AG08396 (cell line): ENCODE measurements at regions not wholly inside any gene's neighbourhood (a gene's known extent, or its start where the extent isn't known, plus 50 kb on each side); places are given as distances from the start of the nearest gene placed in this dataset.
A peak's percentile ranks its signal among the peaks of the same experiment; 100 is the strongest.

Experiments used
- DNase-seq: peaks from one replicate; pipeline ENCODE4 v3.0.0; 2012; ENCODE audit warnings: low spot score, mixed read lengths

DNA sequence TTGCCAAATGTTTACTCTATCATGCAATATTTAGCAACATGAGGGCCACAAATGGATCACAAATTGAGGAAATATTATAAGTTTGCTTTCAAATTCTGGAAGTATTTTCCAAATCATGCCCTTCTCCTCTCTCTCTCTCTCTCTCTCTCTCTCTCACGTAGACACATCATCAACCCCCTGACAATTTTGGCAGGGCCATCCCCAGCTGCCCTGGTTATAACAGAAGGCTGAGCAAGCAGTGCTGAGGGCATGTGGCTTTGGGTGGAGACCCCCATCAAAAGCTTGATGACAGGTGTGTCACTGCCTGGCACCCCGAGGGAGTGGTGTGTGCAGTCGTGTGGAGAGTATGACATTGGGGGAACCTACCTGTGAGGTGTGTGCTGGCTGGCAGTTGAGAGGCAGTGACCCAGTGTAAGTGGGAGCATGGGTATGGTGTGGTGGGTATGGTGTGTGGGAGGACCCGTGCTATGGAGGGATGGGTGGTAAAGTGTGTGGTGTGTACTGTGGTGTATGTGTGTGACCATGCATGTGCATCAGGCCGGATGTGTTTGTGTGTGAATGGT lies 224.5 kb downstream of the TTC32 start:
- no peak for DNase-seq

DNA sequence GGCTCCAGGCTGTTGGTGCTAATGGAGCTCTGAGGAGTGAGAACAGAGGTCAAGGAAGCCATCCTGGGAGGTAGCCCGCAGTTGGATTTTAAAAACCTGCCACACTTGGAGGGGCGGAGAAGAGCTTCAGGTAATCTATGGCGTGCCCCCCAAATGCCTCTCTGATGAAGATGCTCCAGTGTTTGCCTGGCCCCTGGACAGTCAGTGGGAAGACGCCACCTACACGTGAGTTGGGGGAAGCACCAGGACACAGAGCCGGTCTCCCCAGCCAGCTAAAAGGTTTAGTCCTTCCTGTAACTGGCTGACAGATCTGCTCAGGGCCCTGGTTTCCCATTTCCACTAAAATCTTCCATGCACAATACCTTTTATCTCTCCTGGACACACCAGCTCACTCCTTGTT lies 225.0 kb downstream of the TTC32 start:
- DNase-seq, result no peak

DNA sequence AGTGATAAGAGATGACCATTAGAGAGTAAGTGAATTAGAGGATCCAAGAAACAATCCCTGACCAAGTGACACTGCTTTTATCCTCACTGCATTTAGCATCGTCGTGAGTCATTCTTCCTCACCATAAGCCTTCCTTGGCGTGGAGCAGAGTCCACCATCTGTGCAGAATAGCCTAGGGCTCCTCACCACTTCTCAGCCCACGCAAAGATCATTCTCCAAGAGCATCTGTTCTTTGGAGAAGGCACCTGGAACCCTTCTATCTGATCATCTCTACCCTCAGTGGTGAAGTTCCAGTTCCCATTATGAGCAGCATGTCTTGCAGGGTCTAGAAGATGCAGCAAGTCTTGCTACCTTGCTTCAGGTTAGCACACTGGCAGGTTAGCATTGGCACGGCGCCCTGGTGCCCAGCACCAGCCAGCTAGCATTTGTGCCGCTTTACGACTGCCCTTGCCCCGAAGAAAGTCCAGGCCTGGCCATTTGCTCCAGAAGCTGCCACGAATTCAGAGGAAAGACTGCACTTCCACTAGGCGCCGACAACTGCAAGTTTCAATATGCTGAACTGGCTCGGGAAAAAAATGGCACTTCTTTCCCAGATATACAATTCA lies 225.8 kb downstream of the TTC32 start:
- DNase-seq, result no peak

DNA sequence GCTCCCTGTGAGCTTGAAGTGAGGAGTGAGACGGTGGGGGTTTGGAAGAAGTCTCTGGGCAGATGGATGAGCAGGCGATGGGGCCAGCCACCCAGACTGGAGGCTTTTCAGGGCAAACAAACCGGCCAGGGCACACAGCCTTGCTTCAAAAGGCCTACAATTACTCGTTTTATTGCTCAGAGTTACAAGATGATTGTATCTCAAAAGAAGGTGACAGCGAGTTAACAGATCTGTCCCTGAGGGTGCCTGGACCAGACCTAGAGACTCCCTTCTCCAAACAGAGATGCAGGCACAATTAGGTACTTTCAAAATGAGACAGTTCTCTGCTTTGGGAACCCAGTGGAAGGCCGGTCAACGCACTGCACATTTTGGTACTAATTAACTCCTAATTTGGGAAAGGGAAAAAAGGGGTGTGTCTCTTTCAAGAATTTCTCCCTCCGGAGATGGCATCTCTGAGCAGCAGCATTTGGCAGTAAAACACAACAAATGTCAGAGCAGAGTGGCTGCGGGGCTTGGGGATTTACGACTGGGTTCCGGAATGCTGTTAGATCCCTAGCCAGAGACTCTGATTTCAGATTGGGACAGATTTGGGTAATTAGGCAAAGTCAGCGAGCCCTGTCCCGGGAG lies 226.7 kb downstream of the TTC32 start:
- no peak for DNase-seq

DNA sequence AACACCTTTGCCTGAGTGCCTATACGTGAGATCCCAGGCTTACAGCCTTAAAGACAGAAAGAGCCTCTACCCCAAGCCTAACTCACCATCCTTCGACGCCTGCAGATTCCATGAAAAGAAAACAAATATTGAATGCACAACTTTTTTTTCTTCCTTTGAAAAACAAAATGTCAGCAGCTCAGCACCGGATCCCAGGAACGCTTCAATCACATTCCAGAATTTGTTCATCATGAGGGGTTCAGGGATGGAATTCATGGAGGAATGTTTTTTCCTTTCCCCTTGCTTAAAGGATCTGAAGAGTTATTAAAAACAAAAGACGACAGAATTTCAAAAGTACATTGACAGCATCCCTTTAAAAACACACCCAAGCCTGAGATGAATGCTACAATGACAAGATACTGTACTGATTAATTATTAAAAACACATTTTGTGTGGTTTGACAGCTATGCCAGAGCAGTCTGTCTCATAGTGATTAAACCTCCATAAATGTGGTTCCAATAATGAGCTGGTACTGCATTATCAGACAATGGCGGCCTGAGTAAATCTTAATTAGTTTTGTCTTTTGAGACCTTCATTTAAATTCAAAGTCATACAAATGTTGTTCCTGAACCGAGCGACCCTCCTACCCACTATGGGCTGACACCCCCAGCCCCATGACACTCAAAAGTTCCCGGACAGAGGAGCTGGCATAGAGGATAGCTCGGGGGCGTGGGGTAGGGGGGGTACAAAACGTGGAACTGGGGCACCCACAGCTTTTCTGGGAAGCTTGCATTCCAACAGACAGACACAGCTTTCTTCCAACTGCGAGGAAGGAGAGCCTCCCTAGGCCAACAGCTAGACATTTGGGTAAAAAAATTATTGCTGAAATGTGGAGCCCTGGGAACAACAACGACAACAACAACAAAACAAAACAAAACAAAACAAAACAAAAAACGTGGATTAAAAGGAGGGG lies 227.5 kb downstream of the TTC32 start:
- no peak for DNase-seq

DNA sequence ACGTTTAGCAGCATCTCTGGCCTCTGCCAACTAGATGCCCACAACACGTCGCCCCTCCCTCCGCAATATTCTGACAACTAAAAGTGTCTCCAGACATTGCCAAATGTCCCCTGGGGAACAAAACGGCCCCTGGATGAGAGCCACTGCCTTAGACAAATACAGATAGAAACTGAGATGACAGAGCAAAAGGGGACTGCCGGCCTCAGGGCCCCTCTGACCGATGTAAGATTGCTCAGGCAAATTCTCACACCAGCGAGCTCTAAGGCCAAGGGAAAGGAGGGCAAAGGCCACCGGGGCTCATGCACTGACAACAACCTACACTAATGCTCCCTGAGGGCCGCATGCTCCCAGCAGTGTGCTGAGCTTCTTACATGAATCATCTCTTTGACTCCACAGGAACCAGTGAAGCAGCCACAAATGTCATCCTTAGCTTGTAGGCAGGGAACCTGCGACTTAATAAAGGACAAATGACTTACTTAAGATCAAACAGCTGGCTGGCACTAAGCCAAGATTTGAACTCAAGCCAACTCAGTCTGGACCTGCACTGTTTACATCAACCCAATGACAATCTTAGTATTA lies 228.5 kb downstream of the TTC32 start:
- no peak for DNase-seq

DNA sequence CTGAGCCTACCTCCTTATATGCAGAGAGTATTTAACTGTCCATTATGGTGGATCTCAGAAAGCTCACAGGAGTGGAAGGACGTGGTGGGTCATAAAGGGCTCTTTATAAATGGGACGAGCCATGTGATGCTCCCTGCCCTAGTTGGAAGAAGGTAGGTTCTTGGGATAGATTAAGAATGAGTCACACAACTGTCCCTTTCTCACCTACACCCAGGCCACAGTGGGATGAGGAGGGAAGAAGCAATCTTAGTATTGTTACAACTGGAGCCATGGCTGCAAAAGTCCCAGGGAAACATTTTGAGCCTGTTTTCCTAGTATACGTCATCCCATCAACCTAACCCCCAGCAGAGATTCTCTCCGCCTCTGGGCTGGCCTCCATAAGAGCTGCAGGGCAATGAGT lies 229.9 kb downstream of the TTC32 start:
- no peak for DNase-seq

DNA sequence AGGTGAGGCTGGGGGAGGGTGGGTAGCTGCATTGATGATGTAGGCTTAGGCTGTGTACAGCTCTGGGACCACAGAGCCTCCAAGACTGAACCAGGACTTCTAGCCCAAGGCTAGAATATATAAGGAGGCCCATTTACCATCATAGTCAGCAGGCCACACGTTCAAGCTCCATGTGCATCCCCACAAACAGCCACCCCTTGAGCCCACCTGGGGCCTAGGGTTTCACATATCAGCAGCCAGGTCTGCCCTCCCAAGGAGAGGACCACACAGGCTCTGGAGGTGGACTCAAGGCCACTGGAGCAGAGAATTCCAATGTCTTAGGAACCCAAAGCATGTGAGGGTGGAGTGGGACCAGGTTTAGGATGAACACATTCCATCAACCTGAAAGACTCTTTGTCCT lies 230.5 kb downstream of the TTC32 start:
- no peak for DNase-seq

DNA sequence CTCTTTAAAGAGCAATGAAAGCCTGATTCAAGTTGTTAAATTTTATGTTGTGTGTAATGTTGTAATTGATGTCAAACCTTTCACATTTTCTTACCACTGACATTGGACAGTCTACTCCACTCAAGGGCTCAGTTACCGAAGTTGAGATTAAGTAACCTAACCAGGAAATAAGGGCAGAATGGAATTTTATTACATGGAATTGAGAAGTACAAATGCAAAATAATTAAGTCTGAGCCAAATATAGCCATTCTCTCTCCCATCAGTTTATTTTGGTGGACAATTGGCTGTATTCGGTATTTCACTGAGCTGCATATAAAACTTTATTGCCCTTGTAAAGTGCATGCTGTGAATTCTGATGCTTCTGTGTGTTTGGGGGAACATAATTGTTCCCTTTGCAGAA lies 231.5 kb downstream of the TTC32 start:
- DNase-seq, result no peak

DNA sequence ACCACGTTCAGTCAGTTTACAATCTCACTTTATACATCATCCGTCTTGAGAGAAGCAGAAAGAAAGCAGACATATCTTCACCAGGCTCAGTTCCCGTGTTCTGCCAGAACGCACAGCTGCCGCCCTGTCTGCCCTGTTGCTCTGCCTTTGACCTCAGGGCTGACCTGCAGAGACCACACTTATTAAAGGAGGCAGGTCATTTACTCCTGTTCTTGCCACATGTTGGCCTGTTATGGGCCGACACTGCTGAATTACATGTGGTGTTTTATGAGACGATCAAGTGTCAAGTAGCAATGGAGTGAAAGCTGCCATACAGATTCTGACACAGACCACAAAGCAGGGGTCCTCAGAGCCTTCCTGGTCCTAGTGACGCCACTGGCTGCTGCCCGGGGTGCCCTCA lies 232.2 kb downstream of the TTC32 start:
- DNase-seq, result no peak

DNA sequence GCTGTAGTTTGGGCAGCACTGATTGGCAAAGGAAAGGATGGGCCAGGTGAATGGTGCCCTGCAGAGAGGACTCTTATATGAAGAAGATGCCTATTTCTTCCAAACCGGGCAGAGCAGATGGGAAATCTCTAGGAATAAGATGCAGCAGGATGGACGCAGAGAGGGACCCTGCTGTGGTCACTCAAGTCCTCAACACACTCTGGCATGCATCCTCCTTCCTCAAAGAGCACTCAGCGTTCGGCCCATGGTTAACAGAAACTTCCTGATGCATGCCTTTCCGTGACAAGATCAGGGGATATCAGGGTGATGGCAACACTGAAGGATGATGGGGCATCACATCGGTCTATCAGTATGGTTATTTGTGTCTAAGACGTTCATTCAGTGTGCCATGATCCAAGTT lies 232.7 kb downstream of the TTC32 start:
- DNase-seq, result no peak

DNA sequence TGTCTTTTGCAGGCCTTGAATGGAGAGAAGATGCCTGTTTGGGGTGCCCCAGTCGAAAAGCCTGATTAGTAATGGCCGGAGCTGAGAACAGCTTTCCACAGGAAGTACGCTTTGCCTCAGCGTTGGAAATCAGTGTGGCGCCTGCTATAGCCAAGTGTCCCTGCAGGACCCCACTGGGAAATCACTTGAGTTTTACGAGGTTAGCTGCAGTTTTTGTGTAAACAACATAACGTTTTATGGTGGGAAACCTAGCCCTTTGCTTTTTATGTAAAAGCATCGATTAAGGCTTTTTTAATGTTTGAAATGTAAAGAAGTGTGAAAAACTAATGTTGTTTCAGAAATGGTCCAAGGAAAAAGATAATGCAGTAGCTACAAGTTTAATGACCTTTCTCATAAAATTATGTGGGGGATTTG lies 234.2 kb downstream of the TTC32 start:
- DNase-seq, result no peak

DNA sequence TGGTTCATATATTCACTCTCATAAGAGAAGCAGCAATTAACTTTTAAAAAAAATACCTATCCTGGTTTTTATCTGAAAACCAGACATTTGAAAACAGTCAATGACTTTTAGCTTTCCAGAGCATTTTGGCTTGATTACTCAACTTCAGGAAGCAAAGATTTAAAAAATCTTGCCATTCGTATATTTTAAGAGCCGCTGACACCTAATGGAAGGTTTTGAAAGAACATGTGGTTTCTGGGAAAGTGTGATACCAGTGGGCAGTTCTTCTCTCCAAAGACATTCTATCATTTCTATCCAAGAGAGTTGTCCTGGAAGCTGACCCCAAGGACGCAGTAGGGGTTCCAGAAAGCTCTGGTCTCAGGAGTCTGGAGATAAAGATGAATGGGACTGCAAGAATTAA lies 234.7 kb downstream of the TTC32 start:
- DNase-seq, result peak; percentile 16

DNA sequence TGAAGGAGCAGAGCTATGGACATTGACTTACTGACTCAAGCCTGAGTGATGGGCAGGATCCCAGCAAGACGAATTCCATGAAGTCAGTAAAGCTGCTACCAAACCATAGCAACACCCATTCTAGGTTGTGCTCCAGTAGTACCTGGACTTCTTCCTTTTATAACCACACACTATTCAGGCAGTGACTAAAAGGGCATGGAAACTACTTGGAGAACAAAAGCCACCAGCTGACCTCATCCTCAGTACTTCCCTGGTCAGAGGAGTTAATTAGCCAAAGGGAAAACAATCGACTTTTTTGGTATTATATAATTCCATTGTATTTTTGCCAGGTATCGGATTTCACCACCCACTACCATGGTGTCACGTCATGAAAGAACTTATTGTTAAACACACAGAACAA lies 237.1 kb downstream of the TTC32 start:
- no peak for DNase-seq

DNA sequence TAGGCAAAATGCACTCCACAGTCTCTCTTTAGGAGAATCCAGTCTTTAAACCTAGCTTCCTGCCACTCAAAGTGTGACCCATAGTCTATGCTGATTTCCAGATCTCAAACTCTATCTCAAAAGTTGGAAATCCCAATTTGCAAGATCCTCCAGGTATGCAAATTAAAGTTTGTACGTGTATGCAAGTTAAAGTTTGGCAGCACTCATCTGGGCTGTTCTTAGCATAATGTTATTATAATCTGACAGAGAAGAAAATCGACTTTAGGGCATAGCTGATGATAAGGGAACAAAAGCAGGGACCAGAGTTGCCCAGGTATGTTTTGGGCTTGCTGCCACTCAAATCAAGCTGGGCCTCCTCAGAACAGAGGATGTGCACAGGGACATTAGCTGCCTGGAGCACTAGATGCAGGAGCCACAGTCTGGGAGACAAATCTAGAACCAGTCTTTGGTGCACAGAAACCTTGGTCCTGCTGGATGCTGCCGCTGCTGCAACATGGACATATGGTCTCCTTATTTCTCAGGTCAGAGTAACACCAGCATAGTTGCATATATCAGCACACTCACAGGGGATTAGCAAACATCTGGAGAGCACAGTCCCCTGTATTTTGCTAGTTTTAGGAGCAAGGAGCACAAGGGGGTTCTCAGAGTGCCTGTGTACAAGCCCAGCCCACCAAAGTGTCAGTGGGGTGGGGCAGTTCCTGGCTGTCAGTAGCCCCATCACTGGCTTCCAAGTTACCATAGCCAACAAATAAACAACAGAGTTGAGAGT lies 242.6 kb downstream of the TTC32 start:
- no peak for DNase-seq

DNA sequence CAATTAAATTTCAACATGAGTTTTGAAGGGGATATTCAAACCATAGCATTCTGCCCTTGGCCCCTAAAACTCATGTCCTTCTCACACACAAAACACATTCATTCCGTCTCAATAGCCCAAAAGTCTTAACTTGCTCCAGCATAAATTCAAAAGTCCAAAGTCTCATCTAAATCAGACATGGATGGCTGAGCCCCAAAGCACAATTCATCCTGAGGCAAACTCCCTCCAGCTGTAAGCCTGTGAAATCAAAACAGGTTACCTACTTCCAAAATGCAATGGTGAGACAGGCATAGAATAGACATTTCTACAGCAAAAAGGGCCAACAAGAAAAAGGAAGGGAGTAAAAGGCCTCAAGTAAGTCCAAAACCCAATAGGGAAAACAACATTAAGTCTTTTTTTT lies 245.8 kb downstream of the TTC32 start:
- DNase-seq, result no peak

DNA sequence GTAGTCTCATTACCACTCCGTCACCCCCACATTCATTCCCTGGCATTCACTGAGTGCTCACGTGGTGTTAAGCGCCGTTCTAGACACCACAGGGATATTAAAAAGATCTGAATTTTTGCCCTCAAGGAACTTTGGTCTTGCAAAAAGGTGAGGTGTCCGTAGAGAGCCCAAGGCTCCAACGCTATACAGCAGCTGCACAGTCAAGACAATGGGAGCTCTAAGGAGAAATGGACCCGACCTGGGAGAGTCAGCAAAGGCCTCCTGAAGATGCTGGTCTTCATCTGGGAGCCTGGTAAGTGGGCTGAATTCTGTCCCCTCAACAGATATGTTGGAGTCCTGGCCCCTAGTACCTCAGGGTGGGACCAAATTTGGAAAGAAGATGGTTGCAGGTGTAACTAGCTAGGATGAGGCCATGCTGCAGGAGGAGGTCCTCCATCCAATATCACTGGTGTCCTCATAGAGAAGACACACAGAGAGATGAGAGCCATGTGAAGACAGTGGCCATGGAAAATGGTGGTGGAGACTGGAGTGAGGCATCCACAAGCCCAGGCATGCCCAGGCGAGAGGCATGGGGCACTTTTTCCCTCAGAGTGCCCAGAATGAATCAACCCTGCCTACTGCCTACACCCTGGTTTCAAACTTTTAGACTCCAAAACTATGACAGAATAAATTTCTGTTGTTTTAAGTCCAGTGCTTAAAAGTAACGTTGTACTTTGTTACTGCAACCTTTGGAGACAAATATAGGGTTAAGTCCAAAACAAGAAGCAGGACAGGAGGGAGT lies 247.3 kb downstream of the TTC32 start:
- DNase-seq, result no peak

DNA sequence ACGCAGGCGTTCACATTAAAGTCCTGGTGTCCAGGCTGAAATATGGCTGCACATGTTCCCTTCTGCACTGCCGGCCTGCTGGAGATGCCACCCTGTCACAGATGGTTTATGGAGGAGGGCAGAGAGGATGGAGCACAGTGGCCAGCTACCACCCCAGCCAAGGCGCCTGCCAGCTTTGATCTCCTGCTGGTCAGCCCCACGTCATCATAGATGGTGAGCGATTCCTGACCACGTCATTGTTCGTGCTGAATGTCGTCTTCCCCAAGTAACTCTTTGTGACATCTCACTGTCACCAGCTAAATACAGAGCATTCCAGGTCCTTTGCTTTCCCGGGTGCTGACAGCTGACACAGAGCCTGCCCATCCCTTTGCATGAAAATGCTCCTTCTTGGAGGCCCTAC lies 248.3 kb downstream of the TTC32 start:
- DNase-seq, result no peak

DNA sequence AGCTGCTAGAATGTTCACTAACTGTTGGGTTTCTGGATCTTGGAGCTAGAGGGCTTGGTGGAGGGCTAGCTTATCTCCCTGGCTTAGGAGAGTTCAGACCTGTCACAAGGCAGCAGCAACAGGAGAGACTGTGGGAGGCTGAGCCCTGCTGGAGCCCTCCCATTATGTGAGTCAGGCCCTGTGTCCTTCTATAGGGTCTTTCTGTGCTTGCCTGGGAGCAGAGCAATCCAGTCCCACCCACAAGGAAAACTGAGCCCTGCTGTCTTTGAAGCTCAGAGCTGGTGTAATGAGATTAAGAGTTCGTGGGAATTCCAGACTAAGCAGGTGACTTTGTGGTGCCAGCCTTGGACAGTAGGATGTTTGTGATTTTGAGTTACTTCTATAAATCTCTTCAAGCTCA lies 249.0 kb downstream of the TTC32 start:
- DNase-seq, result no peak

DNA sequence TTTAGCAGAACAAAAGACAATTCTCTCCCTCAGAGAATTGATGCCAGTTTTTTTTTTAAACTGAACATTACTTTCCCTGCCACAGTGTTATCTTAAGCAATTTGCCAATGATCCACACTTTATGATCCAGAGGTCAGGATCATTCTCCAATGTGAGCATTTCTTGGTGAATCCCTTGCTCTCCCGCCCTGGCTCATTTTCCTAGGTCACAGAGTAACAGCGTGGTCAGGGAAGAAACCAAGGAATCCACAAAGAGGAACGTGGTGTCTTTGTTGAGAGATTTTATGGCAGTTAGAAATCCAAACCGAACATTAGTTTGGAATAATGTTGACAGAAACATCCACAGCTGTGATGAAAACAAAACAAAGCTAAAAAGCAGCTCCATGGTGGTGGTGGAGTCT lies 250.3 kb downstream of the TTC32 start:
- DNase-seq, result no peak

DNA sequence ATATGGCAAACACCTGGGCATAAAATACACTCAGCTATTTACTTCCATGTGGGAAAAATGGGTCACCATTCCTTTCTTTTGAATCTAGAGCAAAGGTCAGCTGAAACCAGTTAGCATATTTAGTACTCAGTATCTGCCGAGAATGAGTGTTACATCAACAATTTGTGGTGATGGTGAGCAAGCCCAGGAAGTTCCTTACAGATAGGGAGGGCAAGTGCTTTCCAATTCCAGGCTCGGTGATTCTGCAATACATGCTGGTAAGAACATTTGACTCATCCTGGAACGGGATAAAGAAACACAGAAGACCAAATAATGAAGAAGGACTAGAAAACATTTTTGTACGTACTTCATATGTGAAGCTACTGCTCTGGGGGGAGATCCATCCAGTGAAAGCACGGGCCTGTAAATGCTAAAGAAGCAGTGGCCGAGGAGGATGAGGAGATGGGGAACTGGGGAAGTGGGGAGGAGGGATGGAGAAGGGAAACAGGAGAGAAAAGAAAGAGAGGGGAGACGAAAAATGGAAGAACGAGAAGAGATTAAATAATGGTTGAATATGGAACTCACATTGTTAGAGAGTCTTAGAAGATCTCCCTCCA lies 251.9 kb downstream of the TTC32 start:
- peak; percentile 81 for DNase-seq
